Stimulated activated naive CD8-positive, alpha-beta T cell treated with anti-CD3 and anti-CD28 coated beads, Interleukin-15, Interleukin-2, amounts not matched to agents 100 U/mL and 50 U/mL, for 24 hours (primary cell): ENCODE measurements at regions not wholly inside any gene's neighbourhood (a gene's known extent, or its start where the extent isn't known, plus 50 kb on each side); places are given as distances from the start of the nearest gene placed in this dataset.
"Not testable (repeated sequence)": the region's sequence is repeated elsewhere in the genome, so short reads cannot be mapped to it uniquely, and the experiment has no call there.

ENCODE experiments used
- ATAC-seq: fragments of 150-1000 bp; cut with Tn5 transposase; one replicate; pipeline ENCODE4 v1.10.0; 2021
- DNase-seq: peaks from one replicate; pipeline ENCODE4 v3.0.0; 2021

- ATAC-seq: no peak
- DNase-seq: no peak
These were observed 167.6 kb upstream of the ELL2 start for GRCh38 chr5:96129276-96129675.

GRCh38 chr5:96128204-96128864 is 166.7 kb upstream of the ELL2 start:
- no peak for ATAC-seq
- no peak for DNase-seq

- ATAC-seq (no peak), DNase-seq (no peak)
These were observed 165.9 kb upstream of the ELL2 start for GRCh38 chr5:96127538-96127937.

DNA sequence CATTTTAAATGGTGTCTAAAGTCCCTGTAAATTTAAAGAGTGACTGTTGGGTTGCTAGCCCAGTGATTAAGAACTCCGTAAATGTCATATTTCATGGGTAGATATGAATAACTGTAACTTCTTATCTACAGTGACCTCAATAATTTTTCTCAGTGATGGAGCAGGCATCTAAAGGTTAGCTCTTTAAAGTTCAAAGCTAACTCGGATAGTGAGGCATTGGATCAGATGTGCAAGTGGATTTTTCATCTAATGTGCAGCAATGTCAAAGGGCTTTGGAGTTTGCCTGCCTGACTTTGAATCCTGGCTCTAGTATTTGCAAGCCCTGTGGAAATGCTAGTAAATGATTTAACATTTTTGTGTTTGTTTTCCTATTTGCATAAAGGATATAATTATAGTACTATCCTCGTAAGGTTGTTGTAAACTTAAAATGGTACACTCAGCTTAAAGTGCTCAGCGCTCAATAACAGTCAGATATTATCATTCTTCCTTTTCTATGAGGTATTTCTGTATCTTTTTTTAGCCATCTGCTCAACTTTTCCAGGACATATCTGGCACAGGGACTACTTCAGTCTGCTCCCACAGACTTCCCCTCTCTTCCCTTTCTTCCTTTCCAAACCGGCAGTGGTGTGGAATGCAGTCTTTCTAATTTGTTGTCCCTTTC is 163.7 kb upstream of the ELL2 start:
- ATAC-seq (no peak), DNase-seq (no peak)

DNA sequence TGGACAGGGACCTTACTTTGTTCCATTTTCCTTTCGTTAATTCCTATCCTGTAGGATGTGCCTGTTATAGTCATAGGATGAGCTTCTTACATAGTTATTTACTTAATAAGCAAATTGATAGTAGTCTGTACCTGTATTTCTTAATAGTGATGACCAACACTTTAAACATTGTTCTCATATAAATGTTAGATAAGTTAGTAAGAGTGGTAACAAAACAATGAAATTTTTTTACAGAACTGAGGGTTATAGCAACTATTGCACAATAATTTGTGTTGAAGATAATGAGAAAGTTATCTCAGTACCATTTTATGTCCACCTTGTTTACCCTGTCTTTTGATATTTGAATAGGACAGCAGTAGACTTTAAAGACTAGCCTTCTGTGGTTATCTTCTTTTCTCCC is 162.9 kb upstream of the ELL2 start:
- ATAC-seq: no peak
- DNase-seq: no peak

GRCh38 chr5:96123418-96123817 is 161.8 kb upstream of the ELL2 start:
- ATAC-seq (no peak), DNase-seq (no peak)

DNA sequence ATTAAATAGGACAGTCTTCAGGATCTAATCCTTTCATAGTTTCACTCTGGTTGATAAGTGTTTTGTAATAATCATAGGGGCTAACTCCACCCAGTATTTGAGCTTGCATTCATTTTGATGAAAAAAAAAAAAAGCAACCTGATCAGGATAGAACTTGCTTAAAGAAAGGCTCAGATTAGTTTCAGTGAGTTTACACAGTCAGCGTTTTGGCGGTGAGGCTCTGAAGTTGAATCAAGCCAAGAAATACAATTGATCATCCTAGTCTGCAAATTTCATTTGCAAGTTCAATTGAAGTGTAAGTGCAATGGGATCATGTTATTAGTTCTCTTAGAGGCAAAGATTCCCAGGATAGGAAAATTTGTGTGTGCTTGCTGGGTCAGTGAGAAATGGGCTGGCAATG is 159.7 kb upstream of the ELL2 start:
- DNase-seq (no peak), ATAC-seq (no peak)

DNA sequence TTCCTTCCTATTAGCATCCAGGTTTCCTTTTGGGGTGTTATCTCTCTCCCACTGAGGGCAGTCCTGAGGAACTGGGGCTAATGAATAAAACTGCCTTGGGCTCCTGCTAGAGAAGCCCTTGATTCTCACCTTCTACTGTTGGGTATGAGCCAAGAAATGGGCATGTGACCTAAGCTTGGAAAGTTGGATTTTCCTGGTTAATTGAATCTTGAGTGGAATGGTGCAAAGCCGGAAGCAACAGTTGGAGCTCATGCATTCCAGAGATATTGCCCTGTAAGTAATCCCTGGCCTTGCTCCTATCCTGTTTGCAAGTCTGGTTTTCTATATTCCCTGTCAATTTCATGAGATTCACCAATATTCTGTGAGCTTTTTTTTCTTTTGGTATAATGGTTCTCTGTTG is 158.5 kb upstream of the ELL2 start:
- DNase-seq (no peak), ATAC-seq (no peak)

- DNase-seq: no peak
- ATAC-seq: no peak
These were observed 156.4 kb upstream of the ELL2 start for GRCh38 chr5:96117771-96118651.

- DNase-seq (no peak), ATAC-seq (no peak)
These were observed 153.6 kb upstream of the ELL2 start for GRCh38 chr5:96115147-96115807.

DNA sequence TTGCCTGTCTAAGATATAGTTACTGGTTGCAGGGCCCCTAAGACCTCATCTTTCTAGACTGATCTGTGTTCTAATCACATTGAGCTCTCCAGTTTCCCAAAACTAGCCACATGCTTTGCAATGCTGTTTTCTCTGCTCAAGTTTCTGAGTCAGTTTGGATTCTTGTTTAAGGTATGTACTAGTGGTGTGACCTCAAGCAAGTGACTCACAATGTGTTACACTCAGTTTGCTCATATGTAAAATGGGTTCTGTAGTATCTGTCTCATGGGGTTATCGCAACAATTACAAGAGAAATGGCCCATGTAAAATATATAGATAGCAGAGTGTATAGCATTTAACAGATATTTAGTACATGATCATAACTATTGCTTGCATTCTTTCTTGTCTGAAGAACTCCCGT is 153.1 kb upstream of the ELL2 start:
- ATAC-seq: peak; percentile 87
- no peak for DNase-seq

GRCh38 chr5:96113170-96113939 is 151.7 kb upstream of the ELL2 start:
- peak; percentile 36 for ATAC-seq
- DNase-seq: no peak

DNA sequence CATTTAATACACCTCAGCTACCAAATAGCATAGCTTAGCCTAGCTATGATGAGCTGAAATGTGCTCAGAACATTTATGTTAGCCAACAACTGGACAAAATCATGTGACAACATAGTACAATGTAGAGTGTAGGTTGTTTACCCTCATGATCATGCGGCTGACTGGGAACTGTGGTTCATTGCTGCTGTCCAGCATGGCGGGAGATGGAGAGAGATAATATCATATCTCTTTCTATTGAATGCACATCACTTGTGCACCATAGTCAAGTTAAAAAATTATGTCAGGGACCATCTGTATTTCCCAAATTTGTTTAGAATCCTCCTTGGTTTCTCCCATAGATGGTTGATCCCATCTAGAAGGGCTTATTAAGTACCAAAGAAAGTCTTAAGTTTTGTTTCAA is 151.1 kb upstream of the ELL2 start:
- DNase-seq: no peak
- no peak for ATAC-seq

GRCh38 chr5:96112123-96112670 is 150.5 kb upstream of the ELL2 start:
- DNase-seq: no peak

DNA sequence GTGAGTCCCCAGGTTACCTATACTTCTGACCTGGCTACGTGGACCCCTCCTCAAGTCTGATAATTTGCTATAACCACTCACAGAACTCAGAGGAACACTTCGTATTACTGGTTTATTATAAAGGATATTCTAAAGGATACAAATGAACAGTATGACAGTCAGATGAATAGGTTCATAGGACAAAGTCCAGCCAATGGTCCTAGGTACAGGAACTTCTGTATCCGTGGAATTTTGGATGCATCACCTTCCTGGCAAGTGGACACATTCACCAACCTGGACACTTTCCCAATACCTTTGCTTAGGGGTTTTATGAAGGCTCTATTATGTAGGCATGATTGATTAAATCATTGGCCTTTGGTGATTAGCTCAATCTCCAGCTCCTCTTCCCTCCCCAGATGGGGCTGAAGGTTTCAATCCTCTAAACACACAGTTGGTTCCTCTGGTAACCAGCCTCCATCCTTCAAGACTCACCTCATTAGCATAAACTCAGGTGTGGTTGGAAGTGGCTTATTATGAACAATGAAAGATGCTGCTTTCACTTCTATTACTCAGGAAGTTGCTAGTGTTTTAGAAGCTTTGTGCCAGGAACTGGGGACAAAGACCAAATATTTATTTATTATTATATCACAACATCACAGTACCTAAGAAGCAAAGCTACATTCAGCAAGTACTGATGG is 149.6 kb upstream of the ELL2 start:
- DNase-seq (no peak), ATAC-seq (peak; percentile 30)

More at GRCh38 chr5:96112123-96112670, 150.5 kb upstream of the ELL2 start:
- no peak for ATAC-seq

DNA sequence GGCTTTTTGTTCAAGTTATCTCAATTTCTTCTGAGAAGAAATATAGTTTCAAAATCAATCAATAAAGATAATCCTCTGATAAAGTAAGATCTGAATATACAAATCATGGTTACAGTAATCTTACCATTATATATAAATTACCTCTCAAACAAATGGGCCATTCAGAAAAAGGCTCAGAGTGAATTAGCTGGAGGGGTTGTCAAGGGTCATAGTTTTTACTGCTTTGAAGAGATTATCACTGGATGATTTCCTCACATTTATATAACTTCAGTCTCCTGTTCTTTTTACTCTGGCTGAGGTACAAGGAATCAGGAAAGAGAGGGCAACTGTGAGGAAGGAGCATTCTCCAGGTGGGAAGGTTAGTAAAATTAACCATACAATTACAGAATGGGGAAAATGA is 148.6 kb upstream of the ELL2 start:
- no peak for DNase-seq
- ATAC-seq: no peak

- not testable (repeated sequence) for DNase-seq, ATAC-seq
These were observed 147.0 kb upstream of the ELL2 start for GRCh38 chr5:96108629-96109028.

- not testable (repeated sequence) for ATAC-seq, DNase-seq
These were observed 142.2 kb upstream of the ELL2 start for GRCh38 chr5:96103829-96104228.

DNA sequence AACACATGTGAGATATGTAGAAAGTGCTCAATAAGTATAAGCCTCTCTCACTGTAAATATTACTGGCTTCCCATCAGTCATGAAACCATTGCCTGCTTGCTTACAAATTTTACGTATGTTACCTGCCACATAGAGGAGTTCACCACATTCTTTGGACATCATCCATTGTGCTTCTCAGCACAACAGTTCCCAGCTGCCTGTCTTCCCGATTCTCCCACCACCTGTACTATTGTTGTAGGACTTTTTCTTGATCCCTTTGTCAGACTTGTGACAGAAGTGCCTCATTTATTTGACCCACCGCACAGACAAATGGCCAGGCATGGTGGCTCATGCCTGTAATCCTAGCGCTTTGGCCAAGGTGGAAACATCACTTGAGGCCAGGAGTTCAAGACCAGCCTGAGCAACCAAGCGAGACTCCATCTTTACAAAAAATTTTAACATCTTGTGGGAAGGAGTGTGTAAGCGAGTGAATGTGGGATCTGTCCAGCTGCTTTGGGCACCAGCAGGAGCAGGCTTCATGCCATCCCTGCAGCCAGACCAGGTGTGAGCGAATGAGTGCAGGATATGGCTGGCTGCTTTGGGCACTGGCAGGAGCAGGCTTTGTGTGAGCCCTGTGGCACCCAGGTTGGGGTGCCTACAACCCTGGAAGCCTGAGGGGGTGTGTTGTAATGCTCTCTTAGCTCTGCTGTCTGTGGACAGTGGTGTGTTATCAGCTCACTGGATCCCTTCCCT is 139.9 kb upstream of the ELL2 start:
- ATAC-seq (no peak), DNase-seq (no peak)

GRCh38 chr5:96097488-96097887 is 135.8 kb upstream of the ELL2 start:
- not testable (repeated sequence) for ATAC-seq, DNase-seq
